GM19351 (cell line): ENCODE measurements at regions not wholly inside any gene's neighbourhood (a gene's known extent, or its start where the extent isn't known, plus 50 kb on each side); places are given as distances from the start of the nearest gene placed in this dataset.
"Not testable (repeated sequence)": the region's sequence is repeated elsewhere in the genome, so short reads cannot be mapped to it uniquely, and the experiment has no call there.

Experiments used
- ATAC-seq: cut with Tn5 transposase; IDR thresholded peaks from one replicate; pipeline ENCODE4 v1.9.1; 2021; ENCODE audit warnings: mild to moderate bottlenecking, moderate library complexity; ENCODE audit not compliant: unreplicated experiment

GRCh38 chr5:120140501-120140900, 323.6 kb upstream of the PRR16 start:
- no peak for ATAC-seq

GRCh38 chr5:120141076-120141475, 323.0 kb upstream of the PRR16 start:
- no peak for ATAC-seq

- no peak for ATAC-seq
These were observed 317.3 kb upstream of the PRR16 start for GRCh38 chr5:120146787-120147186.

- not testable (repeated sequence) for ATAC-seq
These were observed 316.2 kb upstream of the PRR16 start for GRCh38 chr5:120147911-120148310.

- ATAC-seq: no peak
These were observed 313.3 kb upstream of the PRR16 start for GRCh38 chr5:120150770-120151169.

GRCh38 chr5:120151181-120151580, 312.9 kb upstream of the PRR16 start:
- no peak for ATAC-seq

GRCh38 chr5:120151825-120152224, 312.3 kb upstream of the PRR16 start:
- no peak for ATAC-seq

GRCh38 chr5:120152472-120152871, 311.6 kb upstream of the PRR16 start:
- no peak for ATAC-seq

- no peak for ATAC-seq
These were observed 311.2 kb upstream of the PRR16 start for GRCh38 chr5:120152931-120153330.

- no peak for ATAC-seq
These were observed 310.5 kb upstream of the PRR16 start for GRCh38 chr5:120153551-120153950.

- no peak for ATAC-seq
These were observed 308.2 kb upstream of the PRR16 start for GRCh38 chr5:120155873-120156272.

- no peak for ATAC-seq
These were observed 305.9 kb upstream of the PRR16 start for GRCh38 chr5:120158211-120158610.

- no peak for ATAC-seq
These were observed 304.9 kb upstream of the PRR16 start for GRCh38 chr5:120159155-120159554.

- no peak for ATAC-seq
These were observed 303.8 kb upstream of the PRR16 start for GRCh38 chr5:120160124-120160895.

- ATAC-seq: no peak
These were observed 301.8 kb upstream of the PRR16 start for GRCh38 chr5:120162321-120162720.

GRCh38 chr5:120164037-120164436, 300.1 kb upstream of the PRR16 start:
- no peak for ATAC-seq

GRCh38 chr5:120164986-120165385, 299.1 kb upstream of the PRR16 start:
- no peak for ATAC-seq

GRCh38 chr5:120173125-120173524, 291.0 kb upstream of the PRR16 start:
- no peak for ATAC-seq

- ATAC-seq: no peak
These were observed 290.0 kb upstream of the PRR16 start for GRCh38 chr5:120174089-120174488.

GRCh38 chr5:120181238-120181637, 282.9 kb upstream of the PRR16 start:
- ATAC-seq: not testable (repeated sequence)

GRCh38 chr5:120194650-120195049, 269.4 kb upstream of the PRR16 start:
- not testable (repeated sequence) for ATAC-seq

- ATAC-seq: no peak
These were observed 264.5 kb upstream of the PRR16 start for GRCh38 chr5:120199559-120199958.

- no peak for ATAC-seq
These were observed 257.0 kb upstream of the PRR16 start for GRCh38 chr5:120207129-120207528.
